GM18502 (cell line): ENCODE measurements at regions not wholly inside any gene's neighbourhood (a gene's known extent, or its start where the extent isn't known, plus 50 kb on each side); places are given as distances from the start of the nearest gene placed in this dataset.

Experiments used
- ATAC-seq: cut with Tn5 transposase; IDR thresholded peaks from one replicate; pipeline ENCODE4 v1.9.1; 2021; ENCODE audit warnings: mild to moderate bottlenecking; ENCODE audit not compliant: unreplicated experiment, poor library complexity

DNA sequence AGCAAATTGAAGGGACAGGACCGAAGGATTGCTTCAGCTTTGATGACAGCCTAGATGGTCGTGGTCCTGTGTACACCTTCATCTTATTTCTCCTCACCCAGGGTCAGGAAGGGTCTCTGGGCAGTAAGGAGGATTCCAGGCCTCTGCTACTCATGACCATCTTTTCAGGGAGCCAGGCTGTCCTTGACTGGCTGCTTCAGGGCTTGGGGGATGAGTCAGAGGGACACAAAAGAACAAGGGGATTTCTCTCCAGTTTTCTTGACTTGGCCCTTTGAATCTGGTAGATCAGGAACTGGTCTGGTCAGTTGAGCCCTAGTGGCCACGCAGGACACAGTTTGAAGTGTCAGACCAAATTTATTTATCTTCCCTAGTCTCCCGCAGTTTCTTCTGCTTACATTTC lies 402.1 kb upstream of the CHD6 start:
- no peak for ATAC-seq

DNA sequence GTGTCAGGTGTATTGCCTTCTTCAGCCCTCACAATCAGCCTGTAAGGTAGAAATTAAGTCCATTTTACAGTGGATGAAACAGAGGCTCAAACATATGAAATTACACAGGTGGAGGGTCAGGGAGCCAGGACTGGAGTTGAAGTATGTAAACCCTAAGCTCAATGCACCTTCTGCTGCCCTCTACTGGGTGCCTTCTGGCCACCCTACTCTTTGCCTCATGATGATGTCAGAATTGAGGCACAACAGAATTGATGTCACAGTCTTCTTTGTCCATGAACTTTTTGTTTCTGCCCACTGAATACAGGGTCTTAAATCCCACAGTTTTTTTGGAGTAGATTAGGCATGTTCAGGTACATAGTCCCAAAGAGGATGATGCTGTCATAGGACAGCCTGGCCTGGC lies 400.8 kb upstream of the CHD6 start:
- no peak for ATAC-seq

GRCh38 chr20:42010090-42010489 lies 391.9 kb upstream of the CHD6 start:
- ATAC-seq, result no peak

GRCh38 chr20:42007251-42007650 lies 389.1 kb upstream of the CHD6 start:
- ATAC-seq, result no peak

- ATAC-seq, result no peak
Observed at GRCh38 chr20:42005211-42005610, 387.0 kb upstream of the CHD6 start.

- no peak for ATAC-seq
Observed at GRCh38 chr20:42003380-42003779, 385.2 kb upstream of the CHD6 start.

- ATAC-seq, result no peak
Observed at GRCh38 chr20:41998539-41999341, 380.6 kb upstream of the CHD6 start.

GRCh38 chr20:41996951-41997350 lies 378.8 kb upstream of the CHD6 start:
- no peak for ATAC-seq

DNA sequence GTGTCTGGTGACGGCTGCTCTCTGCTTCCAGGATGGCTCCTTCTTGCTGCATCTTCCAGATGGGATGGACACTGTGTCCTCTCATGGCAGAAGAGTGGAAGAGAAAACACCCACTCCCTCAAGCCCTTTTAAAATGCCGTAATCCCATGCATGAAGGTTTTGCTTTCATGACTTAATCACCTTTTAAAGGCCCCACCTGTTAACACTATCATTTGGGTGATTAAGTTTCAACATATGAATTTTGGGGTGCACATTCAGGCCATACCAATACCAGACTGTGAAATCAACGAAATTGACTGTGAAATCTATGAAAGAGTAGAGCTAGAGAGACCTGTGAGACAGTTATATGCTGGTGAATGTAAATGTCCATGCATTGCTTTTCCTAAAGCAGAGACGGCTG lies 374.3 kb upstream of the CHD6 start:
- no peak for ATAC-seq

DNA sequence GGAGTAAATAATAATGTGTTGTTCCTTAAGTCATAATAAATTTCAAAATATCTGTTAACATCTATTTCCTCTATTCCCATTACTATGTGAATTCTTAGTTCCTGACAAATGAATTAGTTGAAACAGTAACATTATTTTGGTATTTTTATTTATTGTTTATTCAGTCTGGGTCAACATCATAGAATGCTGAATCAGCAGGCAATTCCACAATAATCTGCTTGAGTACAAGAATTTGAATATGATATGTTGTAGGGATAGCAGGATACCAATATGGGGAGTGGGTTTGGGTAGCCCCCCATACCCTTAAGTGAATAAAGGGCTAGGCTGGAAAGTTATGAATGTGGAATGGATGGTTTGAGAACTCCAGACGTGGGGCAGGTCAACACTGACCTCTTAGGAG lies 373.2 kb upstream of the CHD6 start:
- ATAC-seq, result no peak

- ATAC-seq, result no peak
Observed at GRCh38 chr20:41989935-41990635, 371.9 kb upstream of the CHD6 start.

DNA sequence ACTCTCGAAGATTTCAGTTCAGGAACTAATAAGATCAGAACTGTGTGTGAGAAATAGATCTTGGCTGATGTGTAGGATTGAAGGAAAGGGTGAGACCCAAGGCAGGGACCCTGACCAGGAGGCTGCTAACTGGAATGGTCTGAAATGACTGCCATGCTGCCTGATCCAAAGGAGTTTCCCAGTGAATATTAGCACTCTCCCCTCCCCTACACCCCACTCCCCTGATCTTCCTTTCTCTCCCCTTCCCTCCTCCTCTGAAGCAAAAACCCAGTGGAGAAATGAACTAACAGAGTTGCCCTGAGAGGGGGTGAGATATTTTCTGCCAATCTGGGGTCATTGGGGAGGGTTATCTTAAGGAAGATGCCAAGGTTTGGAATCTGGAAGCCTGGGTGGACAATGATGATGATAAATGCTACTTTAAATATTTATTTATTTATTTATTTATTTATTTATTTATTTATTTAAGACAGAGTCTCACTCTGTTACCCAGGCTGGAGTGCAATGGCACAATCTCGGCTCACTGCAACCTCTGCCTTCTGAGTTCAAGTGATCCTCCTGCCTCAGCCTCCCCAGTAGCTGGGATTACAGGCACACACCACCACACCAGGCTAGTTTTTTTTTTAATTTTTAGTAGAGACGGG lies 371.0 kb upstream of the CHD6 start:
- no peak for ATAC-seq

DNA sequence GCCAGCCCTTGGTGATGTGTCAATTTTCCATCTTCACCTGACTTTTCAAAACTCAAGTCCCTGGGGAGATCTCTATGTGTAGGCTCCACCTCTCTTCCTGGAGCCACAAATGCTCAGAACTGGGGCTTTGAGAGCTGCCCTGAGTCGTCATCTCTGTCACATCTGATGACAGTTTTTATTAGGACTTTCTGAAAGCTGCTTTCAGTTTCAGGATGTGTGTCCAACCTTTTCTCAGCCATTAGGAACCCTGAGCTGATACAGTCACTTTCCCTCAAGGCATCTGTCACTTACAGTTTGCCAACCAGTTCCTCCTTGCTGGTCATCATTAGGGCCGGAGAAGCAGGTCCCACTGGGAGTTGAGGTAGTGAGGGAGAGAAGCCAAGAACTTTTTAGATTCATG lies 365.9 kb upstream of the CHD6 start:
- ATAC-seq, result no peak

DNA sequence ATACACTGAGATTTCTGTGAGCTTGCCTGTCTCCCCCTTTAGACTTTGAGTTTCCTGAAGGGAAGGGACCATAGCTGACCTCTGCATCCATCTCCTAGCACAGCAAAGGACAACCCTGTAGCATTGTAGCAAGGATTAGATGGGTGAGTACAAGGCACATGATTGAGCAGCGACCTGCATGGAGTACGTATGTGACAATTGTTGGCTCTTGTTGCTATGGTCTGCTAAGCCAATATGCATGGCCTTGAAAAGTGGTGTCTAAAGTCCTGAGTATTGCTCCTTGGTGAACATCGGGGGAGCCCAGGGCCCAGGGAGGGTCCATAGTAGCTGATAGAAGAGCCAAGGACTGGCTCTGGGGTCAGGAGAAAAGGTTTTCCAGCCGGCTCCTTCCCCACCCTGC lies 365.0 kb upstream of the CHD6 start:
- no peak for ATAC-seq

- ATAC-seq, result no peak
Observed at GRCh38 chr20:41981746-41982145, 363.6 kb upstream of the CHD6 start.

GRCh38 chr20:41978875-41979274 lies 360.7 kb upstream of the CHD6 start:
- no peak for ATAC-seq

- no peak for ATAC-seq
Observed at GRCh38 chr20:41978246-41978790, 360.1 kb upstream of the CHD6 start.

DNA sequence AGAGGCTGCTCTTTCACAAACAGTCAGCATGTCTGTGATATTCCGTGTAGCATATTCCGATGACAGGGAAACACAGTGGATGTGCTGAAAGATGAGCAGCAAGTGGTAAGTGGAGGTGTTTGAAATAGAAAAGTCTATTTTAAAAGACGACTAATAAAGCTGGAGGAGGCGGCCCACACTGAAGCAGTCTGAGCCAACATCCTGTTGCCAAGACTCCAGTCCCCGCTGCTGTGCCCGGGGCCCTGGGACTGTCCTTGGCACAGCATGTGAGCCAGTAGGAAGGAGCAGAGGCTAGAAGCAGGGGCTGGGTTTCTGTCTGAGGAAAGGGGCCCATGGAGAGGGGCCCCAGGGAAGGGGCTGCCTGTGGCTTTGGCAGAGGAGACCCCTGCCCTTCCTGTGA lies 351.5 kb upstream of the CHD6 start:
- ATAC-seq, result no peak

DNA sequence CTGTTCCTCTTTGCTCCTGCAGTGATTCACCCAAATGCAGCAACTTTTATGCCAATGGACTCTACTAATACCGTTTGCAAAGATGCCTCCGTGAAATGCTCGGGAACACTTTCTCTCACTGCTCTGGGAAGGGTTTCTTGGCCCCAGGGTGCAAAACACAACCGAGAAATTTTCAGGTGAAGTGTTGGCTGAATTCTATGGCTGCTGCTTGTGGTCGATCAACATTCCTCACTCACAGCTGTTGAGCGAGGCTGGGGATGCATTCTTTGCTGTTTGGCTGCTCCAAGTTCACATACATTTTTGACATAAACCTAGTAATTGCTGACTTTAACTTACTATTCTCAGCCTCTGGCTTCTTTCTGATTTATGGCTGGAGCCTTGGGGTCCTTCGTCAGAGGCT lies 342.0 kb upstream of the CHD6 start:
- no peak for ATAC-seq

DNA sequence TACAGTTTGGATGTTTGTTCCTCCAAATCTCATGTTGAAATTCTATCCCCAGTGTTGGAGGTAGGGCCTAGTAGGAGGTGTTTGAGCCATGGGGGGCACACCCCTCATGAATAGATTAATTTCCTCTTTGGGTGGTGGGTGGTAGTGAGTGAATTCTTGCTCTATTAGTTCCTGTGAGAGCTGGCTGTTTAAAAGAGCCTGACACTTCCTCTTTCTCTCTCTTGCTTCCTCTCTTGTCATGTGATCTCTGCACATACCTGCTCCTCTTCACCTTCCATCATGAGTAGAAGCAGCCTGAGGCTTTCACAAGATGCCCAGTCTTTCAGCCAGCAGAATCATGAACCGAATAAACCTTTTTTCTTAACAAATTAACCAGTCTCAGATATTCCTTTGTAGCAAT lies 340.2 kb upstream of the CHD6 start:
- no peak for ATAC-seq

DNA sequence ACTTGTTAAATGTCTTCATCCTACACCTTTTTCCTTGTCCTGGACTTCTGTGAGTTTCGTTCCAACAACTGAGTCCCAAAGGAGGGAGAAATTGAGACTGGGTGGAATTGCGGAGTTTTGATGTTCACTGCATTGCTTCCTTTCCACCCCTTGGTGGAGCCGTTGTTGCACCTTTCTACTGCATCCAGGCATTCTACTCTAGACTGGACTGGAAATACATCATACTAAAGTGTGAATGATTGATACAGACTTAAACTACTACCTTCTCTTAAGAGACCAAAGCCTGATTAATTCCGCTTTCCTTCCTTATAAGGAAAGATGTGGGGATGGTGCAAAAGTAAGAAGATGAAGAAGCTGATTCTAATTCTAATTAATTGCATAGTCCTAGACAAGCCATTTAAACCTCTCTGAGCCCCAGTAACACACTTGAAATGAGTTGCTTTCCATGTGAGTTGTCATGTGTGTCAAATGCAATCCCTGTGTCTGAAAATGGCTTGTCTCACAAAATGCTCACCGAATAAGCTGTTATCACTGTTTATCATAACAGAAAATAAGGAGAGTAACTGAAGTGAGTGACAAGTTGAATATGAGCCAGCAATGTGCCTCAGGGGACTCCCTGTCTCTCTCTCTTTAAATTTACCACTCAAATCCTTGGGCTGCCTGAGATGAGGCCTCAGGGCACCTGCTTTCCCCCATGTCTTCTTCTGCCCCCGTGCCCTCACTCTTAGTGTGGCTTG lies 338.3 kb upstream of the CHD6 start:
- ATAC-seq, result no peak
